Activated naive CD8-positive, alpha-beta T cell treated with anti-CD3 and anti-CD28 coated beads, Interleukin-2, amount 50 U/mL, for 24 hours (primary cell): ENCODE measurements at regions not wholly inside any gene's neighbourhood (a gene's known extent, or its start where the extent isn't known, plus 50 kb on each side); places are given as distances from the start of the nearest gene placed in this dataset.

ENCODE experiments used
- ATAC-seq: fragments of 150-1000 bp; cut with Tn5 transposase; one replicate; pipeline ENCODE4 v1.10.0; 2021
- DNase-seq: peaks from one replicate; pipeline ENCODE4 v3.0.0; 2021
- H3K27ac Mint-ChIP-seq: one replicate; pipeline ENCODE4 v1.8.0; 2021; ENCODE audit warnings: mild to moderate bottlenecking, mixed read lengths
- H3K27me3 Mint-ChIP-seq: one replicate; pipeline ENCODE4 v1.8.0; 2021; ENCODE audit warnings: mixed read lengths
- H3K36me3 Mint-ChIP-seq: one replicate; pipeline ENCODE4 v1.8.0; 2021; ENCODE audit warnings: low read depth, mixed read lengths
- H3K4me1 Mint-ChIP-seq: one replicate; pipeline ENCODE4 v1.8.0; 2021; ENCODE audit warnings: mixed read lengths
- H3K4me3 Mint-ChIP-seq: one replicate; pipeline ENCODE4 v1.8.0; 2021; ENCODE audit warnings: mild to moderate bottlenecking, moderate library complexity, mixed read lengths
- H3K9me3 Mint-ChIP-seq: one replicate; pipeline ENCODE4 v1.8.0; 2021; ENCODE audit warnings: mixed read lengths

GRCh38 chr9:88049677-88050307, 75.5 kb upstream of the CDK20 start:
- Mint-ChIP-seq H3K36me3 (no peaks in the 10 kb centered on the region), H3K27ac (no peak overlapping the region), H3K4me1 (peaks cover 1% of the 10 kb centered on the region), H3K4me3 (no peak overlapping the region), H3K27me3 (peaks cover 6% of the 10 kb centered on the region), H3K9me3 (peaks cover 9% of the 10 kb centered on the region)
- no peak for ATAC-seq
- DNase-seq = no peak

GRCh38 chr9:88046542-88046941, 72.2 kb upstream of the CDK20 start:
- H3K27ac Mint-ChIP-seq = no peak overlapping the region
- H3K9me3 Mint-ChIP-seq = peaks cover 19% of the 10 kb centered on the region
- H3K4me3 Mint-ChIP-seq = no peak overlapping the region
- DNase-seq = no peak
- H3K4me1 Mint-ChIP-seq = peaks cover 1% of the 10 kb centered on the region
- H3K27me3 Mint-ChIP-seq = peaks cover 10% of the 10 kb centered on the region
- no peaks in the 10 kb centered on the region for H3K36me3 Mint-ChIP-seq
- ATAC-seq = no peak

- Mint-ChIP-seq H3K4me1 (peaks cover 1% of the 10 kb centered on the region), H3K4me3 (no peak overlapping the region), H3K36me3 (no peaks in the 10 kb centered on the region), H3K27me3 (peaks cover 9% of the 10 kb centered on the region), H3K27ac (no peak overlapping the region), H3K9me3 (peaks cover 19% of the 10 kb centered on the region)
- DNase-seq (no peak), ATAC-seq (no peak)
Observed at GRCh38 chr9:88045686-88046085, 71.4 kb upstream of the CDK20 start.

GRCh38 chr9:88044200-88044599, 69.9 kb upstream of the CDK20 start:
- peaks cover 6% of the 10 kb centered on the region for H3K27me3 Mint-ChIP-seq
- H3K27ac Mint-ChIP-seq = no peak overlapping the region
- ATAC-seq (no peak), DNase-seq (no peak)
- peaks cover 1% of the 10 kb centered on the region for H3K4me1 Mint-ChIP-seq
- peaks cover 23% of the 10 kb centered on the region for H3K9me3 Mint-ChIP-seq
- H3K36me3 Mint-ChIP-seq = no peaks in the 10 kb centered on the region
- H3K4me3 Mint-ChIP-seq = no peak overlapping the region

- H3K27ac Mint-ChIP-seq = no peak overlapping the region
- H3K27me3 Mint-ChIP-seq = peaks cover 6% of the 10 kb centered on the region
- ATAC-seq (no peak), DNase-seq (no peak)
- H3K36me3 Mint-ChIP-seq = no peaks in the 10 kb centered on the region
- H3K4me1 Mint-ChIP-seq = peaks cover 1% of the 10 kb centered on the region
- no peak overlapping the region for H3K4me3 Mint-ChIP-seq
- H3K9me3 Mint-ChIP-seq = peaks cover 28% of the 10 kb centered on the region
Observed at GRCh38 chr9:88043647-88044046, 69.3 kb upstream of the CDK20 start.

GRCh38 chr9:88041447-88041846, 67.1 kb upstream of the CDK20 start:
- peaks cover 41% of the 10 kb centered on the region for H3K9me3 Mint-ChIP-seq
- ATAC-seq (no peak), DNase-seq (no peak)
- H3K4me3 Mint-ChIP-seq = no peak overlapping the region
- no peaks in the 10 kb centered on the region for H3K4me1 Mint-ChIP-seq
- H3K27me3 Mint-ChIP-seq = peaks cover 4% of the 10 kb centered on the region
- H3K36me3 Mint-ChIP-seq = peaks cover 2% of the 10 kb centered on the region
- no peak overlapping the region for H3K27ac Mint-ChIP-seq

- H3K4me1 Mint-ChIP-seq = no peaks in the 10 kb centered on the region
- H3K4me3 Mint-ChIP-seq = no peak overlapping the region
- H3K36me3 Mint-ChIP-seq = peaks cover 2% of the 10 kb centered on the region
- no peak for ATAC-seq
- DNase-seq = no peak
- no peak overlapping the region for H3K27ac Mint-ChIP-seq
- H3K9me3 Mint-ChIP-seq = peaks cover 25% of the 10 kb centered on the region
- H3K27me3 Mint-ChIP-seq = peaks cover 11% of the 10 kb centered on the region
Observed at GRCh38 chr9:88037285-88037845, 63.0 kb upstream of the CDK20 start.

GRCh38 chr9:88034964-88035363, 60.6 kb upstream of the CDK20 start:
- Mint-ChIP-seq H3K9me3 (peaks cover 25% of the 10 kb centered on the region), H3K36me3 (peaks cover 2% of the 10 kb centered on the region), H3K4me1 (no peaks in the 10 kb centered on the region), H3K27ac (no peak overlapping the region), H3K4me3 (no peak overlapping the region), H3K27me3 (peaks cover 12% of the 10 kb centered on the region)
- ATAC-seq = no peak
- no peak for DNase-seq

- ATAC-seq (no peak), DNase-seq (no peak)
- Mint-ChIP-seq H3K27ac (no peak overlapping the region), H3K36me3 (peaks cover 2% of the 10 kb centered on the region), H3K4me1 (no peaks in the 10 kb centered on the region), H3K9me3 (peaks cover 14% of the 10 kb centered on the region), H3K4me3 (no peak overlapping the region), H3K27me3 (peaks cover 16% of the 10 kb centered on the region)
Observed at GRCh38 chr9:88033359-88033702, 59.0 kb upstream of the CDK20 start.

GRCh38 chr9:88028338-88028737, 54.0 kb upstream of the CDK20 start:
- no peaks in the 10 kb centered on the region for H3K36me3 Mint-ChIP-seq
- H3K27ac Mint-ChIP-seq = no peak overlapping the region
- peaks cover 13% of the 10 kb centered on the region for H3K27me3 Mint-ChIP-seq
- no peaks in the 10 kb centered on the region for H3K9me3 Mint-ChIP-seq
- ATAC-seq (no peak), DNase-seq (no peak)
- H3K4me3 Mint-ChIP-seq = no peak overlapping the region
- H3K4me1 Mint-ChIP-seq = no peaks in the 10 kb centered on the region

- no peaks in the 10 kb centered on the region for H3K36me3 Mint-ChIP-seq
- no peaks in the 10 kb centered on the region for H3K9me3 Mint-ChIP-seq
- no peak overlapping the region for H3K4me3 Mint-ChIP-seq
- no peaks in the 10 kb centered on the region for H3K4me1 Mint-ChIP-seq
- ATAC-seq (no peak), DNase-seq (no peak)
- H3K27me3 Mint-ChIP-seq = peaks cover 5% of the 10 kb centered on the region
- no peak overlapping the region for H3K27ac Mint-ChIP-seq
Observed at GRCh38 chr9:88026118-88026479, 51.8 kb upstream of the CDK20 start.

- ATAC-seq (no peak), DNase-seq (no peak)
- Mint-ChIP-seq H3K9me3 (no peaks in the 10 kb centered on the region), H3K4me3 (no peak overlapping the region), H3K36me3 (no peaks in the 10 kb centered on the region), H3K27me3 (peaks cover 5% of the 10 kb centered on the region), H3K27ac (no peak overlapping the region), H3K4me1 (no peaks in the 10 kb centered on the region)
Observed at GRCh38 chr9:88025411-88026117, 51.2 kb upstream of the CDK20 start.

GRCh38 chr9:88024896-88025295, 50.6 kb upstream of the CDK20 start:
- DNase-seq = no peak
- Mint-ChIP-seq H3K36me3 (no peaks in the 10 kb centered on the region), H3K27ac (no peak overlapping the region), H3K4me3 (no peak overlapping the region), H3K9me3 (no peaks in the 10 kb centered on the region), H3K4me1 (no peaks in the 10 kb centered on the region), H3K27me3 (peaks cover 5% of the 10 kb centered on the region)
- ATAC-seq = no peak
